Astrocyte of the cerebellum (primary cell): ENCODE measurements at regions not wholly inside any gene's neighbourhood (a gene's known extent, or its start where the extent isn't known, plus 50 kb on each side); places are given as distances from the start of the nearest gene placed in this dataset.

Experiments
- DNase-seq: peaks from one replicate; pipeline ENCODE4 v3.0.0-alpha.2; 2011; ENCODE audit warnings: low read depth
- H3K4me3 ChIP-seq: 2 replicates; pipeline ENCODE4 v1.5.1; 2011; ENCODE audit warnings: mild to moderate bottlenecking, low read depth, low read length, moderate library complexity
- CTCF ChIP-seq: IDR thresholded peaks from 2 replicates; pipeline ENCODE4 v1.5.1; 2012; ENCODE audit warnings: low read length, low read depth, moderate library complexity, mild to moderate bottlenecking; ENCODE audit errors: missing control alignments
- in situ Hi-C: cut with HindIII; loops from 2 replicates; pipeline ENCODE4 v1.10.0; 2017; ENCODE audit warnings: low sequenced_read_pairs

GRCh38 chr11:94694309-94695060, 73.7 kb upstream of the AMOTL1 start:
- DNase-seq: no peak
- in situ Hi-C loops: no loop called here
- no peak for TF ChIP-seq CTCF
- H3K4me3 ChIP-seq: no peak overlapping the region

GRCh38 chr11:94697156-94697555, 71.0 kb upstream of the AMOTL1 start:
- TF ChIP-seq CTCF: no peak
- in situ Hi-C loops: no loop called here
- no peak for DNase-seq
- H3K4me3 ChIP-seq: no peak overlapping the region

- in situ Hi-C loops: no loop called here
- TF ChIP-seq CTCF: no peak
- no peak for DNase-seq
- H3K4me3 ChIP-seq: no peak overlapping the region
These were observed 67.5 kb upstream of the AMOTL1 start for GRCh38 chr11:94700622-94701021.

GRCh38 chr11:94702481-94702880, 65.7 kb upstream of the AMOTL1 start:
- H3K4me3 ChIP-seq: no peak overlapping the region
- TF ChIP-seq CTCF: no peak
- in situ Hi-C loops: no loop called here
- no peak for DNase-seq

- no peak overlapping the region for H3K4me3 ChIP-seq
- no peak for DNase-seq
- TF ChIP-seq CTCF: no peak
- in situ Hi-C loops: no loop called here
These were observed 62.7 kb upstream of the AMOTL1 start for GRCh38 chr11:94705419-94705818.

GRCh38 chr11:94705891-94706615, 62.1 kb upstream of the AMOTL1 start:
- no peak overlapping the region for H3K4me3 ChIP-seq
- DNase-seq: no peak
- no peak for TF ChIP-seq CTCF
- in situ Hi-C loops: no loop called here
